PC-3 (cell line): ENCODE measurements at regions not wholly inside any gene's neighbourhood (a gene's known extent, or its start where the extent isn't known, plus 50 kb on each side); places are given as distances from the start of the nearest gene placed in this dataset.
"Not testable (repeated sequence)": the region's sequence is repeated elsewhere in the genome, so short reads cannot be mapped to it uniquely, and the experiment has no call there.

Experiments
- EZH2 ChIP-seq: fragments of 300-600 bp; sonication (generic); IDR thresholded peaks from one replicate; pipeline ENCODE4 v1.6.1; 2017; ENCODE audit warnings: antibody characterized with exemption, mild to moderate bottlenecking, low read length; ENCODE audit not compliant: unreplicated experiment
- EZH2phosphoT487 ChIP-seq: fragments of 300-600 bp; sonication (generic); IDR thresholded peaks from 2 replicates; pipeline ENCODE4 v1.6.1; 2018; ENCODE audit warnings: mild to moderate bottlenecking, antibody characterized with exemption, low read length, borderline replicate concordance
- TF ChIP-seq, protein P1 (sequence below): fragments of 300-600 bp; sonication (generic); conservative IDR thresholded peaks from 2 replicates; pipeline ENCODE4 v1.5.1; 2017; ENCODE audit warnings: antibody characterized with exemption, low read depth, mild to moderate bottlenecking, low read length

DNA sequence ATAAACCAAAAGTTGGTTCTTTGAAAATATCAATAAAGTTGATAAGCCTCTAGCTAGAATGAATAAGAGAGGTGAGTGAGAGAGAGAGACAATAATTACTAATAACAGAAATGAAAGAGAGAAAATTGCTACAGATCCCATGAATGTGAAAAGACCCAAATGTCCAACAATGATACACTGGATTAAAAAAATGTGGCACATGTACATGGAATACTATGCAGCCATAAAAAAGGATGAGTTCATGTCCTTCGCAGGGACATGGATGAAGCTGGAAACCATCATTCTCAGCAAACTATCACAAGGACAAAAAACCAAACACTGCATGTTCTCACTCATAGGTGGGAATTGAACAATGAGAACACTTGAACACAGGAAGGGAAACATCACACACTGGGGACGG is 75.7 kb upstream of the VSTM5 start:
- TF ChIP-seq, protein P1, sequence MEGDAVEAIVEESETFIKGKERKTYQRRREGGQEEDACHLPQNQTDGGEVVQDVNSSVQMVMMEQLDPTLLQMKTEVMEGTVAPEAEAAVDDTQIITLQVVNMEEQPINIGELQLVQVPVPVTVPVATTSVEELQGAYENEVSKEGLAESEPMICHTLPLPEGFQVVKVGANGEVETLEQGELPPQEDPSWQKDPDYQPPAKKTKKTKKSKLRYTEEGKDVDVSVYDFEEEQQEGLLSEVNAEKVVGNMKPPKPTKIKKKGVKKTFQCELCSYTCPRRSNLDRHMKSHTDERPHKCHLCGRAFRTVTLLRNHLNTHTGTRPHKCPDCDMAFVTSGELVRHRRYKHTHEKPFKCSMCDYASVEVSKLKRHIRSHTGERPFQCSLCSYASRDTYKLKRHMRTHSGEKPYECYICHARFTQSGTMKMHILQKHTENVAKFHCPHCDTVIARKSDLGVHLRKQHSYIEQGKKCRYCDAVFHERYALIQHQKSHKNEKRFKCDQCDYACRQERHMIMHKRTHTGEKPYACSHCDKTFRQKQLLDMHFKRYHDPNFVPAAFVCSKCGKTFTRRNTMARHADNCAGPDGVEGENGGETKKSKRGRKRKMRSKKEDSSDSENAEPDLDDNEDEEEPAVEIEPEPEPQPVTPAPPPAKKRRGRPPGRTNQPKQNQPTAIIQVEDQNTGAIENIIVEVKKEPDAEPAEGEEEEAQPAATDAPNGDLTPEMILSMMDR, result not testable (repeated sequence)
- not testable (repeated sequence) for TF ChIP-seq EZH2, EZH2phosphoT487
